HUES48 (cell line): ENCODE measurements at regions not wholly inside any gene's neighbourhood (a gene's known extent, or its start where the extent isn't known, plus 50 kb on each side); places are given as distances from the start of the nearest gene placed in this dataset.

Experiments
- H3K27ac ChIP-seq: one replicate; pipeline ENCODE4 v1.7.0; 2013; ENCODE audit warnings: low read depth, low read length, inconsistent platforms
- H3K27me3 ChIP-seq: 2 replicates; pipeline ENCODE4 v1.6.1; 2013; ENCODE audit warnings: mild to moderate bottlenecking, low read length; ENCODE audit not compliant: control insufficient read depth, insufficient read depth
- H3K36me3 ChIP-seq: 2 replicates; pipeline ENCODE4 v1.6.1; 2013; ENCODE audit warnings: low read length; ENCODE audit not compliant: control insufficient read depth, insufficient read depth
- H3K4me1 ChIP-seq: 2 replicates; pipeline ENCODE4 v1.6.1; 2013; ENCODE audit warnings: mild to moderate bottlenecking, low read length; ENCODE audit not compliant: control insufficient read depth, insufficient read depth
- H3K4me3 ChIP-seq: 2 replicates; pipeline ENCODE4 v1.5.1; 2013; ENCODE audit warnings: mild to moderate bottlenecking, low read depth, low read length
- H3K9ac ChIP-seq: 2 replicates; pipeline ENCODE4 v1.6.1; 2013; ENCODE audit warnings: mild to moderate bottlenecking, low read depth, low read length, moderate library complexity
- H3K9me3 ChIP-seq: 2 replicates; pipeline ENCODE4 v1.6.1; 2013; ENCODE audit warnings: low read length; ENCODE audit not compliant: control insufficient read depth, insufficient read depth

DNA sequence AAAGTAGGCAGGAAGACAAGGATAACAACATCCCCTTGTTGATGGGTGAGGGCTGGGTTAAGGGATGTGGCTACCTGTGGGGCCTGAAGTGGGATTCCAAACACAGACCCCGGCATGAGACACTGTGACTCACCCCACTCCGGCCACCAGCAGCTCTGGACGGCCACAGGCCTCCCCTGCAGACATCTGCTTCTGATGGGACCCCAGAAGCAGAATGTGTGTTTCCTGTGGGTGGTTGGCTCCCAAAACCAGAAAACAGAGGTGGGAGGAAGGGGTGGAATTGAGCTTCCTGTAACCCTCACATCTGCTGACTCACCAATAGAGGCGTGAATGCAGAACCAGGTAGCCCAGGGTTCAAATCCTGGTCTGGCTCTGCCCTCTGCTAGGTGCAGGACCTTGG, 216.6 kb upstream of the PWP1 start:
- Histone ChIP-seq H3K36me3 (no peaks in the 10 kb centered on the region), H3K9me3 (no peaks in the 10 kb centered on the region), H3K27ac (no peak overlapping the region), H3K4me1 (peaks cover 3% of the 10 kb centered on the region; the same call in 1 of the 2 replicates), H3K9ac (no peak overlapping the region), H3K4me3 (no peak overlapping the region), H3K27me3 (no peaks in the 10 kb centered on the region)

DNA sequence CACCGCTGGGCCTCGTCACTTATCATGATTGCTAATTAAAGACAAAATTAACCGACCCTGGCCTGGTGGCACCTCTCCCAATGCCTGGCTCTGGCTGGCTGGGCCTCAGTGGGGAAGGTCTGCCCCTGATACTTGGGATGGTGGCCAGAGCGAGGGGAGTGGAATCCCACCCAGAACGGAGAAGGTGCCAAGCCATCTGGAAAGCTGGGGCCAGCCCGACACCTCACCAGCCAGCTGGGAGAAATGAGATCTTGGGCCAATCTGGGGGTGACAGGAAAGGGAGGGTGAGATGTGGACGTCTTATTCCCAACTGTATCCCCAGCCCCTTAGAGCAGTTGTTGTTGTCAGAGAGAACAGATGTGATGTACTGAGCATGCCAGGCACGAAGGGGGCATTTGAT, 215.0 kb upstream of the PWP1 start:
- H3K27ac ChIP-seq = no peak overlapping the region
- no peaks in the 10 kb centered on the region for H3K36me3 ChIP-seq
- no peaks in the 10 kb centered on the region for H3K27me3 ChIP-seq
- no peaks in the 10 kb centered on the region for H3K9me3 ChIP-seq
- H3K4me1 ChIP-seq = peaks cover 3% of the 10 kb centered on the region; the same call in 1 of the 2 replicates
- H3K9ac ChIP-seq = no peak overlapping the region
- no peak overlapping the region for H3K4me3 ChIP-seq

DNA sequence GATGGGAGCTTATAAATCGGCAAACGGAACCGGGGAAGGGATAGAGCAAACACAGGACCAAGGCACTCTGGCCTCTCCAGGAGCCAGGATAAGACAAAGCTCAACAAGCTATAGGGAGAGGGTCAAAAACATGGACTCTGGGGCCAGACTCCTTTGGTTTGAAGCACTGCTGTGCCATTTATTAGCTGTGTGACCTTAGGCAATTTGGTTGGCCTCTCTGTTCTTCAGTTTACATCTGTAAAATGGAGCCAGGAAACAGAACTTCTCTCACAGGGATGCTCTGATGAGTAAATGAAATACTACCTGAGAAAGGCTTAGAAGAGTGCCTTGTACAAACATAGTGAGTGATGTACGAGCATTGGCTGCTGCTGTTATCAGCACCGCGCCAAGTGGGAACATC, 213.3 kb upstream of the PWP1 start:
- Histone ChIP-seq H3K4me1 (peaks cover 3% of the 10 kb centered on the region; the same call in 1 of the 2 replicates), H3K27ac (no peak overlapping the region), H3K9ac (no peak overlapping the region), H3K9me3 (no peaks in the 10 kb centered on the region), H3K4me3 (no peak overlapping the region), H3K27me3 (no peaks in the 10 kb centered on the region), H3K36me3 (no peaks in the 10 kb centered on the region)

DNA sequence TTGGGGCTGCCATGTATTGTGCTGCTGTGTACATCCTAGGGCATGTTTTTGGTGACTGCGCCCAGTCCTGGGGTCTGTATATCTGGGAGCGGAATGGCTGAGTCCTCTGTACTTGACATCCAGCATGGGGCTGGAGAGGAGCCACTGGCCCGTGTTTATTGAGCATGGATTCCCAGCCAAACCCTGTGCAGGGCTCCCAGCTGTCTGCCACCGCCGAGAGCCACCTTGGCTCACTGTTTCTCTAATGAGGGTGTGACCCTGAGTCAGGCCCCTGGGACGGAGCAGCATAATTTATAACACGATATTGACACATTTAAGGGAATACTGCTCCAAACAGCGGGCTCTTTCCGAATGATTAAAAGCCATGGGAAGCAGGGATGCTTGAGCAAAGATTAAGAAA, 211.5 kb upstream of the PWP1 start:
- no peaks in the 10 kb centered on the region; the same call in 1 of the 2 replicates for H3K4me1 ChIP-seq
- H3K36me3 ChIP-seq = no peaks in the 10 kb centered on the region
- no peak overlapping the region for H3K9ac ChIP-seq
- no peak overlapping the region for H3K4me3 ChIP-seq
- no peaks in the 10 kb centered on the region for H3K27me3 ChIP-seq
- H3K9me3 ChIP-seq = no peaks in the 10 kb centered on the region
- no peak overlapping the region for H3K27ac ChIP-seq

DNA sequence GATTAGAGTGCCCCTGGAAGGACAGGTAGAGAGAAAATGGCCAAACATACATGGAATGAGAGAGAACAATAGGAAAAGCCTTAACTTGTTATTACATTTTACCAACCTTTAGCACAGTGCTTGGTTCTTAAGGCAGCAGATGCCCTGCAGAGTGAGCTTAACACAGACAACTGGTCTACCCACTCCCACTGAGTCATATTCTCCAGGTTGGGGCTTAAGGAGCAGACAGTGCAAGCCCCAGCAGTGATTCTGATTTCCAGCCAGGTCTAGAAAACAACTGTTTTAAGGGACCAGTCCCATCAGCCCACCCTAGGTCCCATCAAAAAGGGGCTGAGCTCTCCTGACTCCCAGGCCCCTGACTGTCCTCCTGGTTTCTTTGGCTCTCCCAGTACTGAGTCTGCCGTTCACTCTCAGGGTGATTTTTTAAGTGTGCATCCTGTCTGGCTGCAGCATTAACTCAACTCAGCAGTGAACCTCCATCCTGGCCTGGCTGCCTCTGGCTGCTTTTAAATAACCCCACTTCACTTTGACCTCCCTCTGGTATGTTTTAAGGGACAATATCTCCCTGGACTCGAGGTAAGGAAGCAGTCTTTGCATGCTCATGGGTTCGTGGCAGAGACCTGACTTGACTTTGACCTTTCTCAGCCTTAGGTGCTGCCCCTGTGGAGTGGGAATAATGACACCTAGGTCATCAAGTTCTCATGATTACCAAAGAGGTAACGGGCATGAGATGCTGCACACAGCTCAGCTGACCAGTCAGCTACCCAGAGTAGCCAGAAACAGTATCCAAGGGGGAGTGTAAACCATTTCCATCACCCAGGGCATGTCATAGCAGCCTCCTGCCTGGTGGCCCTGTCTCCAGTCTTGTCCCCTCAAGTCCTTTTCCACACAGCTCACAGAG, 210.7 kb upstream of the PWP1 start:
- H3K4me3 ChIP-seq = no peak overlapping the region
- no peak overlapping the region for H3K27ac ChIP-seq
- H3K9me3 ChIP-seq = no peaks in the 10 kb centered on the region
- no peaks in the 10 kb centered on the region for H3K27me3 ChIP-seq
- no peaks in the 10 kb centered on the region for H3K4me1 ChIP-seq
- no peaks in the 10 kb centered on the region for H3K36me3 ChIP-seq
- H3K9ac ChIP-seq = no peak overlapping the region

DNA sequence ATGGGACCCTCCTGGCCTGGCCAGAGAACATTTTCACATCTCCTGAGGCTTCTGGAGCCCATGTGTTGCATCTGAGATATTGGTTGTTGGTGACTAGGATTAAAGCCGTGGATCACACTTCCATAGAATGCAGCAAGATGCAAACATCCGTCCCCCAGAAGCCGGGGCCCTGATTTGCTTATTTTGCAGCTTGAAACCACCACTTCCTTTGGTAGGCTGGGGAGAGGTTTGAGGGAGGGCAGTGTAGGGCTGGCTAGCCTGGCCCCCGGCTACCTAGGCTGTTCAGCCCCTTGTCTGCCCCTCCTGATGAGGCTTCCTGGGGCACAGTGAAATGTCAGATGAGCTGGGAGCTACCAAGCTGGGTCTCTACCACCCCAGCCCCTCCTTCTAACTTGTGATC, 209.7 kb upstream of the PWP1 start:
- H3K27ac ChIP-seq = no peak overlapping the region
- H3K9me3 ChIP-seq = no peaks in the 10 kb centered on the region
- no peak overlapping the region for H3K4me3 ChIP-seq
- H3K36me3 ChIP-seq = no peaks in the 10 kb centered on the region
- H3K27me3 ChIP-seq = no peaks in the 10 kb centered on the region
- no peak overlapping the region for H3K9ac ChIP-seq
- no peaks in the 10 kb centered on the region for H3K4me1 ChIP-seq

DNA sequence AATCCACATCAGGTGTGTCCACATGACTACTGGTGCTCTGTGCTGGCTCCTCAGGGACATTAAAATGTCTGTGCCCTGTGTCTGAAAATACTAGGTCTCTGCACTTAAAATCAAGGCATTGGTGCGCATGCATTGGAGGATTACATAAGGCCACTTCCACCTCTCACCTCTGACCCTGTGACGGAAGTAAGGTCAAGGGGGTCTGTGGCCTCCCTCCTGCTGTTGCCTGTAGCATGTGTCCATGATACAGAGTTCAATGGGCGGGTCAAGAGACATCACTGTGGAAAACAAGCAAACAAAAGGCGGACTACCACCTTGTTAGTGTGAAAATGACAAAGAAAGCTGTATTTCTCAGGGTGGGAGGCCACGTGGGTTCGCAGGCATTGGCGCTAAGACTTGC, 208.6 kb upstream of the PWP1 start:
- Histone ChIP-seq H3K27me3 (no peaks in the 10 kb centered on the region), H3K4me3 (no peak overlapping the region), H3K9ac (no peak overlapping the region), H3K4me1 (no peaks in the 10 kb centered on the region), H3K27ac (no peak overlapping the region), H3K9me3 (no peaks in the 10 kb centered on the region), H3K36me3 (no peaks in the 10 kb centered on the region)

DNA sequence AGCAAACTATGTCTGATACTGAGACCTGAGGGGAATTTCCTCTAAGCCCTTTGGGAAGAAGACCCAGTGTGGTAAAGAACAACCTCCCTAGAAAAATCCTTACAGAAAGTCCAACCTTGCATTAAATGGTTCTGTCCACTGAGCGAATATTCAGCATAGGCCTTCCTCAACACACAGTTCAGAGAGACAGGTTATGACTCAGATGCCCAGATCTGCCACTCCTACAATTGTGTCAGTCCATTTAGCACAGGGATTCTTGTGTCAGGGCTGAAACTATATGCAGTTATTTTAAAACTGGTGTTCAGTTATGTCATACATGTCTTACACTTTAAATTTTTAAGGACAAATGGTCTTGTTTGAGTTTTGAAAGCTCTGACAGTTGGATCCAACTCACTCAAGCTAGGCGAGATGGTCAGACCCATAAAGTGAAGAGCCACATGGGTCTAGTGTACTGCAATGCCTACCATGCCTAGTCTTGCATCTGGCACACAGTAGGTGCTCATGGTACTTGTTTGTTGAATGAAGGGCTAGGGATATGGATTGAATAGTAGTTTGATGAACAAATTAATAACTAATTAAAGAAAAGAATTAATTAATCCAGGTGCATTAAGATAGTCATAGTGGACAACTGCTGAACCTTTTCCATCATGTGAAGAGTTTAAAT, 207.5 kb upstream of the PWP1 start:
- H3K4me3 ChIP-seq = no peak overlapping the region
- no peaks in the 10 kb centered on the region for H3K36me3 ChIP-seq
- no peak overlapping the region for H3K9ac ChIP-seq
- H3K27ac ChIP-seq = no peak overlapping the region
- H3K9me3 ChIP-seq = no peaks in the 10 kb centered on the region
- H3K4me1 ChIP-seq = no peaks in the 10 kb centered on the region
- H3K27me3 ChIP-seq = no peaks in the 10 kb centered on the region

DNA sequence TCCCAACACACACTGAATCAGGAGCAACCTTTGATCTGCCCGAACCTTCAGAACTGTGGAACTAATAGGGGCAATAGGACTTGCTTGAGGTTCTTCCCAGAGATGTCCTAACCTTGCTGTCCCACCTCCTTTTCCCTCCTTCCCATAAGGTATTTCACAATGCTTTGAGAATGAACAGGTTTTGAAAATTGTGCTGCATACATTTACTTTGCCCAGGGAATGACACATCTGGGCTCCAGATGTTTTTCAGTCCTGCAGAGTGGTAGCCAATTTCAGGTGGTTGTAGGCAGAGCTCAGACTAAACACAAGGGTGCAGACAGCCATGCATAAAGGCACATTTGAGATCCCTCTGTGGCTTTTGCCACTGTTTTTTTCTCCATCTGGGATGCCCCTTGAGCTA, 206.7 kb upstream of the PWP1 start:
- H3K27me3 ChIP-seq = no peaks in the 10 kb centered on the region
- no peaks in the 10 kb centered on the region for H3K4me1 ChIP-seq
- no peaks in the 10 kb centered on the region for H3K36me3 ChIP-seq
- no peak overlapping the region for H3K27ac ChIP-seq
- H3K9me3 ChIP-seq = no peaks in the 10 kb centered on the region
- H3K4me3 ChIP-seq = no peak overlapping the region
- H3K9ac ChIP-seq = no peak overlapping the region

DNA sequence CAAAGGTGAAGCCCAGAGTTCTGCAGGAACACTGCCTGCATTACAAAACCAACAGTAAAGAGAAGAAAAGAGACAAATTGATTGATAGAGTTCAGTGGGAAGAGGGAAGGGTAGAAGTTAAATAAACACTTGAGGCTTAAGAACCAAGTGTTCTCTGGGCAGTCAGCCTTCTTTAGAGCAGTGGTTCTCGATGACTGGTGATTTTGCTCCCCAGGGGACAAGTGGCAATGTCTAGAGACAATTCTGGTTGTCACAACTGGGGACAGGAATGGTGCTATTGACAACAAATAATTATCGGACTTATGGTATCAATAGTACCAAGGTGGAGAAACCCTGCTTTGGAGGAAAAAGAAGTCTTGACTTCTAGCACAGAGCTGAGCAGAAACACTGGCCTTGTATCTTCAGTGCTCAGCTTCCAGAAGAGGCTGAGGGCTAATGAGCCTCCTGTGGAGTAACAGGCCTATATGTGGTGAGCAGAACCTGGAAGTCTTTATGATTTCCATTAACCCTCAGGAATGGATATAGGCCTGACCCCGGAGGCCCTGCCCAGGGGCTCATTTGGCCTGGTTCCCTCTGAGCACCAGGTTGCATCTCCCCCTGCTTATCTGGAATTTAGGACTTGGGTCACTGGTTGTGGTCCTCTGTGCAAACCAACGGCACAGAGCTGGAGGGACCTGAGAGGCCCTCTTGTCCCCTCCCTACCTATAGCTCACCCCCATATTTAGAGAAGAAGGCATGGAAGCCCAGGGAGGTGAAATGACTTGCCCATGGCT, 204.6 kb upstream of the PWP1 start:
- no peaks in the 10 kb centered on the region for H3K4me1 ChIP-seq
- H3K27me3 ChIP-seq = no peaks in the 10 kb centered on the region
- H3K36me3 ChIP-seq = no peaks in the 10 kb centered on the region
- no peak overlapping the region for H3K4me3 ChIP-seq
- no peak overlapping the region for H3K9ac ChIP-seq
- no peak overlapping the region for H3K27ac ChIP-seq
- H3K9me3 ChIP-seq = no peaks in the 10 kb centered on the region

DNA sequence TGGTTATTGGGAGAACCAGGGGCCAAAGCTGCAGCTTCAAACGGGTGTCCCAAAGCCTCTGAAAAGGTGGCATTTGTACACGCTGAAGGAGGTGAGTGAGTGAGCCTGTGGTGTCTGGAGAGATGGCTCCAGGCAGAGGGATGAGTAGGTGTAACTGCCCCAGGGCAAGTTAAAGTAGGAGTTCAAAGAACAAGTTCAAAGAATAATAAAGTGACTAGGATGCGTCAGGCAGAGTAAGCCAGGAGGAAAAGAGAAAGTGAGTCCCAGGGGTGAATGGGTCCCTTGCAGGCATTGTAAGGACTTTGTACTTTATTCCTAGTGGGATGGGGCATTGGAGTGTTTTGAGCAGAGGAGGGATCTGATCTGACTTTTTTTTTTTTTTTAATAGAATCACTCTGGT, 201.4 kb upstream of the PWP1 start:
- no peaks in the 10 kb centered on the region for H3K9me3 ChIP-seq
- H3K9ac ChIP-seq = no peak overlapping the region
- H3K4me3 ChIP-seq = no peak overlapping the region
- H3K27ac ChIP-seq = no peak overlapping the region
- H3K4me1 ChIP-seq = no peaks in the 10 kb centered on the region
- H3K27me3 ChIP-seq = no peaks in the 10 kb centered on the region
- H3K36me3 ChIP-seq = no peaks in the 10 kb centered on the region
